Endodermal cell (in vitro differentiated cells): ENCODE measurements at regions not wholly inside any gene's neighbourhood (a gene's known extent, or its start where the extent isn't known, plus 50 kb on each side); places are given as distances from the start of the nearest gene placed in this dataset.

Source experiments
- DNase-seq: peaks from one replicate; pipeline ENCODE4 v3.0.0-alpha.2; 2017
- H3K27ac ChIP-seq: 2 replicates; pipeline ENCODE4 v1.5.1; 2013; ENCODE audit warnings: mild to moderate bottlenecking, low read depth, low read length, moderate library complexity
- H3K27me3 ChIP-seq: 2 replicates; pipeline ENCODE4 v1.6.1; 2013; ENCODE audit warnings: mild to moderate bottlenecking, low read length, moderate library complexity; ENCODE audit not compliant: insufficient read depth, control insufficient read depth, poor library complexity, severe bottlenecking
- H3K36me3 ChIP-seq: 2 replicates; pipeline ENCODE4 v1.7.0; 2013; ENCODE audit warnings: mild to moderate bottlenecking, low read length, moderate library complexity; ENCODE audit not compliant: control insufficient read depth, insufficient read depth
- H3K4me1 ChIP-seq: one replicate; pipeline ENCODE4 v1.7.0; 2013; ENCODE audit warnings: low read length; ENCODE audit not compliant: control insufficient read depth, insufficient read depth
- H3K4me3 ChIP-seq: 2 replicates; pipeline ENCODE4 v1.5.1; 2013; ENCODE audit warnings: mild to moderate bottlenecking, low read length, moderate library complexity
- H3K9ac ChIP-seq: 2 replicates; pipeline ENCODE4 v1.6.1; 2013; ENCODE audit warnings: mild to moderate bottlenecking, low read length, moderate library complexity; ENCODE audit not compliant: poor library complexity, severe bottlenecking; ENCODE audit errors: extremely low read depth
- H3K9me3 ChIP-seq: 2 replicates; pipeline ENCODE4 v1.6.1; 2013; ENCODE audit warnings: mild to moderate bottlenecking, low read length, moderate library complexity; ENCODE audit not compliant: control insufficient read depth
- H3K27ac Mint-ChIP-seq: 2 replicates; pipeline ENCODE4 v1.8.0; 2020; ENCODE audit warnings: mixed read lengths
- H3K27me3 Mint-ChIP-seq: 2 replicates; pipeline ENCODE4 v1.8.0; 2021; ENCODE audit warnings: mild to moderate bottlenecking, mixed read lengths; ENCODE audit not compliant: insufficient read depth
- H3K36me3 Mint-ChIP-seq: 2 replicates; pipeline ENCODE4 v1.8.0; 2020; ENCODE audit warnings: low read depth, mixed read lengths
- H3K4me1 Mint-ChIP-seq: 2 replicates; pipeline ENCODE4 v1.8.0; 2020; ENCODE audit warnings: mixed read lengths
- H3K4me3 Mint-ChIP-seq: 2 replicates; pipeline ENCODE4 v1.8.0; 2020; ENCODE audit warnings: mild to moderate bottlenecking, moderate library complexity, mixed read lengths
- H3K9me3 Mint-ChIP-seq: 2 replicates; pipeline ENCODE4 v1.8.0; 2020; ENCODE audit warnings: mild to moderate bottlenecking, mixed read lengths
- CTCF ChIP-seq: fragments of 200-600 bp; sonication (generic); conservative IDR thresholded peaks from 2 replicates; pipeline ENCODE4 v1.5.0; 2021; ENCODE audit warnings: antibody characterized with exemption, mild to moderate bottlenecking
- WGBS, 2 experiments: methylation state at CpG; one replicate each; pipeline versions ENCODE4 v1.1.5 to v1.1.7; 2013; ENCODE audit warnings: missing lambda C conversion rate in 2 of 2, mixed read lengths in 1 of 2; ENCODE audit not compliant: insufficient coverage in 1 of 2, insufficient read length in 1 of 2; 5-methylcytosine and 5-hydroxymethylcytosine counted together

GRCh38 chr12:24746006-24746671 lies 202.8 kb downstream of the BCAT1 start:
- Histone ChIP-seq H3K27ac (no peak overlapping the region), H3K9ac (no peak overlapping the region), H3K4me1 (peaks cover 5% of the 10 kb centered on the region), H3K9me3 (no peaks in the 10 kb centered on the region), H3K36me3 (no peaks in the 10 kb centered on the region), H3K27me3 (no peaks in the 10 kb centered on the region), H3K4me3 (no peak overlapping the region)
- Mint-ChIP-seq H3K4me1 (peaks cover 24% of the 10 kb centered on the region), H3K9me3 (no peaks in the 10 kb centered on the region), H3K27me3 (no peaks in the 10 kb centered on the region), H3K36me3 (no peaks in the 10 kb centered on the region), H3K27ac (no peak overlapping the region), H3K4me3 (no peak overlapping the region)
- 87% methylated on average over 3 of the region's 4 CpGs; no CpG with 5 or more reads in 1 of the 2 experiments for WGBS, 2 experiments
- no peak for TF ChIP-seq CTCF
- DNase-seq, result no peak

GRCh38 chr12:24743941-24744793 lies 204.7 kb downstream of the BCAT1 start:
- Histone ChIP-seq H3K36me3 (no peaks in the 10 kb centered on the region), H3K9me3 (no peaks in the 10 kb centered on the region), H3K9ac (no peak overlapping the region), H3K27ac (no peak overlapping the region), H3K27me3 (no peaks in the 10 kb centered on the region), H3K4me1 (peaks cover 5% of the 10 kb centered on the region), H3K4me3 (no peak overlapping the region)
- Mint-ChIP-seq H3K36me3 (no peaks in the 10 kb centered on the region), H3K4me1 (peaks cover 24% of the 10 kb centered on the region), H3K4me3 (no peak overlapping the region), H3K27ac (no peak overlapping the region), H3K9me3 (no peaks in the 10 kb centered on the region), H3K27me3 (no peaks in the 10 kb centered on the region)
- DNase-seq, result no peak
- TF ChIP-seq CTCF, result no peak
- WGBS, 2 experiments, result 72 to 80% methylated on average over 6 to 8 of the region's 9 CpGs

GRCh38 chr12:24742378-24742777 lies 206.5 kb downstream of the BCAT1 start:
- peak; percentile 61 for DNase-seq
- Histone ChIP-seq H3K27me3 (no peaks in the 10 kb centered on the region), H3K36me3 (no peaks in the 10 kb centered on the region), H3K27ac (no peak overlapping the region), H3K9me3 (no peaks in the 10 kb centered on the region), H3K4me1 (peaks cover 5% of the 10 kb centered on the region), H3K9ac (no peak overlapping the region), H3K4me3 (no peak overlapping the region)
- Mint-ChIP-seq H3K27me3 (no peaks in the 10 kb centered on the region), H3K36me3 (no peaks in the 10 kb centered on the region), H3K9me3 (no peaks in the 10 kb centered on the region), H3K4me3 (no peak overlapping the region), H3K4me1 (peaks cover 13% of the 10 kb centered on the region), H3K27ac (peak overlapping the region; percentile 40)
- 91 to 100% methylated on average over 2 to 5 of the region's 5 CpGs for WGBS, 2 experiments
- TF ChIP-seq CTCF, result no peak
